AG10803 (cell line): ENCODE measurements at regions not wholly inside any gene's neighbourhood (a gene's known extent, or its start where the extent isn't known, plus 50 kb on each side); places are given as distances from the start of the nearest gene placed in this dataset.

Experiments
- DNase-seq: peaks from one replicate; pipeline ENCODE4 v3.0.0; 2010; ENCODE audit warnings: low read depth
- H3K4me3 ChIP-seq: 2 replicates; pipeline ENCODE4 v1.5.1; 2011; ENCODE audit warnings: mild to moderate bottlenecking, low read length, control low read depth
- CTCF ChIP-seq: conservative IDR thresholded peaks from 2 replicates; pipeline ENCODE4 v1.5.1; 2011; ENCODE audit warnings: mild to moderate bottlenecking, low read length, control low read depth, inconsistent platforms

- TF ChIP-seq CTCF, result no peak
- no peak for DNase-seq
- H3K4me3 ChIP-seq, result no peak overlapping the region
Measured at GRCh38 chr6:47404435-47404834, 73.2 kb upstream of the CD2AP start.

GRCh38 chr6:47405273-47405672 lies 72.3 kb upstream of the CD2AP start:
- H3K4me3 ChIP-seq, result no peak overlapping the region
- no peak for TF ChIP-seq CTCF
- DNase-seq, result no peak

GRCh38 chr6:47407300-47408281 lies 70.0 kb upstream of the CD2AP start:
- no peak for DNase-seq
- H3K4me3 ChIP-seq, result no peak overlapping the region
- no peak for TF ChIP-seq CTCF

- H3K4me3 ChIP-seq, result peak overlapping the region; percentile 54
- peak; percentile 68 for DNase-seq
- TF ChIP-seq CTCF, result peak; percentile 98
Measured at GRCh38 chr6:47413752-47414422, 63.7 kb upstream of the CD2AP start.

- DNase-seq, result peak; percentile 51
- peak overlapping the region; percentile 54 for H3K4me3 ChIP-seq
- TF ChIP-seq CTCF, result no peak
Measured at GRCh38 chr6:47414423-47415167, 63.0 kb upstream of the CD2AP start.

- H3K4me3 ChIP-seq, result no peak overlapping the region
- TF ChIP-seq CTCF, result no peak
- no peak for DNase-seq
Measured at GRCh38 chr6:47416396-47417345, 60.9 kb upstream of the CD2AP start.
